Lower leg skin (tissue), 3 donors: ENCODE measurements at regions not wholly inside any gene's neighbourhood (a gene's known extent, or its start where the extent isn't known, plus 50 kb on each side); places are given as distances from the start of the nearest gene placed in this dataset.

Experiments used
- CTCF ChIP-seq, 3 donors: fragments of 450-650 bp; IDR thresholded peaks; one replicate each; pipeline ENCODE4 v1.5.1; 2016; ENCODE audit warnings: antibody characterized with exemption in 3 of 3, mild to moderate bottlenecking in 3 of 3, moderate library complexity in 2 of 3
- POLR2A ChIP-seq, 2 donors: fragments of 450-650 bp; IDR thresholded peaks; one replicate each; pipeline ENCODE4 v1.6.1; 2016 to 2017; ENCODE audit warnings: antibody characterized with exemption in 2 of 2, mild to moderate bottlenecking in 1 of 2, moderate library complexity in 1 of 2

GRCh38 chr4:20395160-20395773 lies 143.6 kb downstream of the SLIT2 start:
- TF ChIP-seq CTCF (IDR thresholded peaks at IDR 0.05): no peak
- no peak for TF ChIP-seq POLR2A (IDR thresholded peaks at IDR 0.05)
